SH-SY5Y (cell line): ENCODE measurements at regions not wholly inside any gene's neighbourhood (a gene's known extent, or its start where the extent isn't known, plus 50 kb on each side); places are given as distances from the start of the nearest gene placed in this dataset.

Experiments
- GATA2 ChIP-seq: IDR thresholded peaks from 2 replicates; pipeline ENCODE4 v1.6.1; 2011; ENCODE audit warnings: mild to moderate bottlenecking, low read depth, low read length
- GATA3 ChIP-seq: IDR thresholded peaks from 2 replicates; pipeline ENCODE4 v1.6.1; 2011; ENCODE audit warnings: low read depth, mild to moderate bottlenecking, low read length, moderate library complexity

GRCh38 chr7:33810356-33810755 is 95.0 kb upstream of the BMPER start:
- TF ChIP-seq GATA2 (no peak), GATA3 (no peak)
